CD4-positive, alpha-beta T cell (primary cell): ENCODE measurements at regions not wholly inside any gene's neighbourhood (a gene's known extent, or its start where the extent isn't known, plus 50 kb on each side); places are given as distances from the start of the nearest gene placed in this dataset.

Experiments
- ATAC-seq: fragments of 200-7000 bp; cut with Tn5 transposase; one replicate; pipeline ENCODE4 v1.10.0; 2022; ENCODE audit warnings: mild to moderate bottlenecking; ENCODE audit not compliant: poor library complexity
- CTCF ChIA-PET: fragments of 350-600 bp; sonication (Branson Sonifier 250); formaldehyde crosslinking; loops from one replicate; lab custom pipeline; 2021; ENCODE audit warnings: antibody characterized with exemption, inconsistent platforms; lab: Charles Lee
- POLR2A ChIA-PET: fragments of 350-600 bp; sonication (Branson Sonifier 250); formaldehyde crosslinking; loops from one replicate; lab custom pipeline; 2021; ENCODE audit warnings: antibody characterized with exemption, inconsistent platforms; lab: Charles Lee
- DNase-seq, 14 experiments: peaks; one replicate each; pipeline ENCODE4 v3.0.0-alpha.2; 2013 to 2020; ENCODE audit warnings: mixed read lengths in 2 of 14
- H3K27ac ChIP-seq, 2 donors: one replicate each; pipeline versions ENCODE4 v1.5.1 to v1.7.0; 2013; ENCODE audit warnings: low read length in 2 of 2, low read depth in 1 of 2, mild to moderate bottlenecking in 1 of 2
- H3K27me3 ChIP-seq, 2 experiments: 1 replicate in 1 of 2; 2 replicates in 1 of 2; pipeline versions ENCODE4 v1.6.1 to v1.7.0; 2013; ENCODE audit warnings: low read length in 2 of 2, control low read depth in 1 of 2, mild to moderate bottlenecking in 1 of 2, moderate library complexity in 1 of 2; ENCODE audit not compliant: insufficient read depth in 2 of 2, control insufficient read depth in 1 of 2
- H3K36me3 ChIP-seq: one replicate; pipeline ENCODE4 v1.6.1; 2013; ENCODE audit warnings: low read length, control low read depth; ENCODE audit not compliant: insufficient read depth
- H3K4me1 ChIP-seq: one replicate; pipeline ENCODE4 v1.6.1; 2013; ENCODE audit warnings: low read length, control low read depth; ENCODE audit not compliant: insufficient read depth
- H3K4me3 ChIP-seq: one replicate; pipeline ENCODE4 v1.5.1; 2013; ENCODE audit warnings: mild to moderate bottlenecking, low read length, moderate library complexity
- H3K9me3 ChIP-seq, 2 experiments: 1 replicate in 1 of 2; 2 replicates in 1 of 2; pipeline versions ENCODE4 v1.6.1 to v1.7.0; 2013; ENCODE audit warnings: low read length in 2 of 2, mild to moderate bottlenecking in 2 of 2, control low read depth in 1 of 2, moderate library complexity in 1 of 2; ENCODE audit not compliant: control insufficient read depth in 1 of 2, insufficient read depth in 1 of 2
- H3K27ac Mint-ChIP-seq: one replicate; pipeline ENCODE4 v1.8.0; 2020; ENCODE audit warnings: mixed read lengths
- H3K27me3 Mint-ChIP-seq: one replicate; pipeline ENCODE4 v1.8.0; 2021; ENCODE audit warnings: mixed read lengths
- H3K36me3 Mint-ChIP-seq: one replicate; pipeline ENCODE4 v1.8.0; 2021; ENCODE audit warnings: low read depth, mixed read lengths
- H3K4me1 Mint-ChIP-seq: one replicate; pipeline ENCODE4 v1.8.0; 2021; ENCODE audit warnings: low read depth, mixed read lengths
- H3K4me3 Mint-ChIP-seq: one replicate; pipeline ENCODE4 v1.8.0; 2020; ENCODE audit warnings: mild to moderate bottlenecking, mixed read lengths
- H3K9me3 Mint-ChIP-seq: one replicate; pipeline ENCODE4 v1.8.0; 2020; ENCODE audit warnings: mixed read lengths
- CTCF ChIP-seq: fragments of 200-600 bp; IDR thresholded peaks from one replicate; pipeline ENCODE4 v1.8.0; 2022; ENCODE audit warnings: antibody characterized with exemption, mild to moderate bottlenecking
- intact Hi-C, 2 experiments: fragments of 100-400 bp; cut with DNase I in 1 of 2; cut with micrococcal nuclease in 1 of 2; formaldehyde crosslinking; loops; one replicate each; pipeline versions ENCODE4 v1.15.1 to v1.9.0; 2023 to 2025; cut with DNase I, micrococcal nuclease

GRCh38 chr17:71519285-71519684 is 601.5 kb upstream of the SOX9 start:
- H3K4me3 ChIP-seq, result no peak overlapping the region
- no peaks in the 10 kb centered on the region for H3K27me3 ChIP-seq
- H3K9me3 ChIP-seq, result peaks cover 0 to 7% of the 10 kb centered on the region in 2 experiments
- Mint-ChIP-seq H3K27ac (no peak overlapping the region), H3K27me3 (no peaks in the 10 kb centered on the region), H3K36me3 (no peaks in the 10 kb centered on the region), H3K4me1 (no peaks in the 10 kb centered on the region), H3K9me3 (peaks cover 13% of the 10 kb centered on the region), H3K4me3 (no peak overlapping the region)
- POLR2A ChIA-PET, result no interaction called here
- no peak for DNase-seq
- H3K27ac ChIP-seq, result no peak overlapping the region
- TF ChIP-seq CTCF, result no peak
- H3K4me1 ChIP-seq, result no peaks in the 10 kb centered on the region
- no peak for ATAC-seq
- H3K36me3 ChIP-seq, result no peaks in the 10 kb centered on the region
- intact Hi-C loops, result loop anchor here in 1 of 2 experiments (5.0 kb wide), 1 partner anchor 77 kb away; no protein-coding TSS in a partner anchor
- CTCF ChIA-PET, result no interaction called here

- TF ChIP-seq CTCF, result no peak
- Mint-ChIP-seq H3K27ac (no peak overlapping the region), H3K36me3 (no peaks in the 10 kb centered on the region), H3K4me3 (no peak overlapping the region), H3K9me3 (peaks cover 14% of the 10 kb centered on the region), H3K4me1 (no peaks in the 10 kb centered on the region), H3K27me3 (no peaks in the 10 kb centered on the region)
- H3K27me3 ChIP-seq, result no peaks in the 10 kb centered on the region
- ATAC-seq, result no peak
- ChIA-PET POLR2A (no interaction called here), CTCF (no interaction called here)
- no peak overlapping the region for H3K4me3 ChIP-seq
- H3K36me3 ChIP-seq, result no peaks in the 10 kb centered on the region
- peaks cover 0 to 11% of the 10 kb centered on the region in 2 experiments for H3K9me3 ChIP-seq
- DNase-seq, result no peak
- intact Hi-C loops, result no loop called here
- H3K27ac ChIP-seq, result no peak overlapping the region
- H3K4me1 ChIP-seq, result no peaks in the 10 kb centered on the region
These were observed 599.1 kb upstream of the SOX9 start for GRCh38 chr17:71521724-71522123.

- Histone ChIP-seq H3K4me1 (no peaks in the 10 kb centered on the region), H3K27me3 (no peaks in the 10 kb centered on the region), H3K27ac (no peak overlapping the region), H3K4me3 (no peak overlapping the region), H3K9me3 (peaks cover 0 to 11% of the 10 kb centered on the region in 2 experiments), H3K36me3 (no peaks in the 10 kb centered on the region)
- Mint-ChIP-seq H3K9me3 (peaks cover 14% of the 10 kb centered on the region), H3K4me3 (no peak overlapping the region), H3K4me1 (no peaks in the 10 kb centered on the region), H3K27ac (no peak overlapping the region), H3K36me3 (no peaks in the 10 kb centered on the region), H3K27me3 (no peaks in the 10 kb centered on the region)
- TF ChIP-seq CTCF, result no peak
- CTCF ChIA-PET, result no interaction called here
- DNase-seq, result no peak
- ATAC-seq, result no peak
- intact Hi-C loops, result no loop called here
- POLR2A ChIA-PET, result no interaction called here
These were observed 598.4 kb upstream of the SOX9 start for GRCh38 chr17:71522383-71522782.
